GM19240 (cell line): ENCODE measurements at regions not wholly inside any gene's neighbourhood (a gene's known extent, or its start where the extent isn't known, plus 50 kb on each side); places are given as distances from the start of the nearest gene placed in this dataset.
"Not testable (repeated sequence)": the region's sequence is repeated elsewhere in the genome, so short reads cannot be mapped to it uniquely, and the experiment has no call there.

Experiments used
- DNase-seq: peaks from one replicate; pipeline ENCODE4 v3.0.0; 2011; ENCODE audit warnings: low spot score; ENCODE audit not compliant: insufficient read length

DNA sequence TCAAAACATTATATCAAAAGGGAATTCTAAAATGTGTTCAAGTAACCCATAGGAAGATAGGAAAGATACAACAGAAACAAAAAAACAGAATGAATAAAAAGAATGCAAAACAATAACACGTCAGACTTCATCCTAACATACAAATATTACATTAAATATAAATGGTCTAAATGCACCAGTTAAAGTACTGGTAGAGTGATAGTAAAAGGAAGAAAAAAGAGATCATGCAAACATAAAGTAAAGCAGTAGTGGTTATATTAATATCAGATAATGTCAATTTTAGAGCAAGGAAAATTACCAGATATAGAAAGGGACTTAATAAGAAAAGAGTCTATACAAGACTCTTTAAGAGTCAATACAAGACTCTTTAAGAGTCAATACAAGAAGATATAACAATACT, 755.7 kb downstream of the MCTP2 start:
- no peak for DNase-seq

DNA sequence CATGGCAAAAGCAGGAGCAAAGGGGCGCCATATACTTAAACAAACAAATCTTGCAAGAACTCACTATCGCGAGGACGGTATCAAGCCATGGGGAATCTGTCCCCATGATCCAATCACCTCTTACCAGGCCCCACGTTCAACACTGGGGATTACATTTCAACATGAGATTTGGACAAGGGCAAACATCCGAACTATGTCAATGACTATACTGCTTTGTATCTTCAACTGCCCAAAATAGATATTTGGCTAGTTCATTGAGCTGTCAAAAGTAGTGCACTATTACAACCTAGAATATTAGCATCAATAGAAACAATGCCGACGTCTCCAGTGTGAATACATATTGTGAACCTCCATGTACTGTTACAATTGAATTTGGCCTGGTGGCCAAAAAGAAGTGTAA, 760.4 kb downstream of the MCTP2 start:
- DNase-seq, result no peak

DNA sequence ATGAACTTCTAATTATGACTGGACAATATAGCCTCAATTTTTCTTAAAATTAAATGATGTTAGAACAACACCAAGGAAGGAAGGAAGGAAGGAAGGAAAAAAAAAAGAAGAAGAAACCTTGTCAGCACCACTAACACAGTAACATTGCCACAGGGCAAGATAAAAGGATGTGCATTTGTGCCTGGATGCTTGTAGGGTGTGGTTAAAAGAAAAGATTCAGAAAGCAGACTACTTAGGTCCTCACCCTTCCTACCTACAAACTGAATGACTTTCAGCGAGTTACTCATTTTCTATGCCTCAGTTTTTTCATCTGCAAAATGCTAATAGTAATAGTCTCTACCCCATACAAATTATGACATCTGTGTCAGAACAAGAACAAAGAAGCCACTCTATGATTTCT, 778.3 kb downstream of the MCTP2 start:
- no peak for DNase-seq

DNA sequence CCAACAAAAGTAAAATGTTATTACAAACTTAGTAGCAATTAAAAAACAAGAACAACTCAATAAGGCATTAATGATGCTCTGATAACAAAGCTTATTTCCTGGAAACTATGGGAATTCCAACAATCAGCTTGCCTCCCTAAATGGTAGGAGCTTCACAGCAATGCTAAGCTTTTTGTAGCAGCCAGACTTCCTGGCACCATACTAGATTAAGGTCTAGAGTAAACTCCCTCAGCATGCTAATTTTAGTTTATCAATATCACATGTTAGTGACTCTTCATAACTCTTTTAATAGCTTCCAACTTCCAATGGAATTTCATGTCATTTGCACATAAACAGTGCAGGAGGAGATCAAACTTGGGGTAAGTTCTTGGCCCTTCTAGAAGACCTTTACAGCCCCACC, 782.0 kb downstream of the MCTP2 start:
- DNase-seq, result no peak

DNA sequence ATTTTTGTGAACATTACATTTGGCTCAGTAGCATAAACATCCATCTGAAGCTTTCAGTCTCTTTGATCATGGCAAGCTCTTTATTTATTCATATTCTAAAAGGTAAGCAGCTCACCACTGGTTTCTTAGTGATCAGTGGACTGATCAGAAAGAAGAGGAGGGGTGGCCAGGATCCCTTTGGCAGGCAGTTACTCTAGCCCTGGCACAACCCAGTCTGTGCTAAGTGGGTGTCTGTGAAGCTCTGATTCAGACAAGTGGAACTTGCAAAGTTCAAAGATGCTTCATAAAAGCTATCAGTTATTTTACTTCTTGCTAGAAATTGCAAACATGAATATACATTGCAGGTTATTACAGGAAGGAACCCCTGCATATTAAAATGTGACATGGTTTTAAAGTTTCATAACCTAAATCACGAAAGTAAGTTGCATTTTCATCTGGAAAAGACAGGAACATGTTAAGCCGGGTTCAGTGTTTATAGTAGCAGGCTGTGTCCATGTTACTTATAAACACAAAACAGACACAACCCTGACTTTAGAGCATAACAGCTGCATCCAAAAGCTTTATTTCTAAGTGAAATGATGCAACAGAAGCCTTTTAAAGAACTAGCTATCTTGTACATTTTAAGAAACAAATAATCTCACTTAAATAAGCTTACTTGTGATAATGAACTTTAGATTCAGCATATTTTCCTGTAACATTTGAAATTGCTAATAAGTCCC, 785.3 kb downstream of the MCTP2 start:
- no peak for DNase-seq

DNA sequence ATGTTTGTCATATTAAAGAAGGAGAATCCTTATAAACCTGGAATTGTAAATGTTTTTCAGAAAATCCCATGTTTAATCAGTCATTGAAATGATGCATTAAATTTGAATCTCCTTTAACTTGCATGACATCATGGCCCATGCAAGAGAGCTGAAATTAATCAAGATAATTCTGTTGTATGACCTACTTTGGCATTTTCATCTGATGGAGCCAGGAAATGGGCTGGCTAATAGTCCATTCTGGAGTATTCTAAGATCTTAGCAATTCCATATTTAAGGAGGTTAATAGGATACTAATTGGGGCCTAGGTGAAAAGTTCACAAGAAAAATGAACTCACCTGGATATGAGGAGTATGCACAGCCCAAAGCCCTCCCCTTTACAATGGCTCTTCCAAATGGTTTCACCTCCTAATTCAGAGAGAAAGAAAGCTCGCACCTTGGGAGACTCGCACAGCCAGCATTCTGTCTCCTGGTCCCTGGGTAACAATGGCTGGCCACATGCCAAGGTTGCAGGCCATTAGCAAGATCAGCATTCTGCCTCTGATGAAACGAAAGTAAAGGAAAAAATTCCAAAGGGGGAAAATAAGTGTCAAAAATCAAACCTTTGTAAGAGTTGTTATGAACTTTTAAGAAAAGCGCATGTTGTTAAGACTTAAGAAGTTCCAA, 786.4 kb downstream of the MCTP2 start:
- DNase-seq, result no peak

DNA sequence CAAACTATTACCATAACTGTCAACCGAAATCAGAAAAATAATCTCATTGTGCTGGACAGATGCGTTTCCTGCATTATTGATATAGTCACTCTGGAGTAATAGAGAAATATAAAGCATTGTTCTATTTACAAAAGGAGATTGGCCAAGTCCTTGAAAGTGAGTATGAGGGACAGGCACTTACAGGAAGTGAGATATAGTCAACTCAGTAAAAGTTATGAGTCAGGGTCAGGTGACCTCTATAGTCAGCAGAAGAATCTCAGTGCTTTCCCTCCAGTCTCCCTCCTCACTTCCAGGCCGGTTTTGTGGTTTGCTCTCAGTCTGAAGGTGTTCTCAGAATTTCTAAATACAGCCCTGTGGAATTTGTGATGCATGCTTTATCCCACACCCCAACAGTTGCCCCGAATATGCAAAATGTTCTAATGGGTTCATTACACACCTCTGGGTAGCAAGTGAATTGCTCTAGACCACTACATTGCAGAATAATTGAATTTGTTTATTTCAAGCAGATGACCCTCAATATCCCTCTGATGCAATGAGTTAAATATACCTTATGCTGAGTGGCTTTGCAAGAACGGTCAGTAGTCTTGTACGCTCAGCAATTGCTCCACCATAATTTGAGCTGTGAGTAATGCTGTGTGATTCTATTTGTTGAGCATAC, 787.7 kb downstream of the MCTP2 start:
- DNase-seq, result no peak

DNA sequence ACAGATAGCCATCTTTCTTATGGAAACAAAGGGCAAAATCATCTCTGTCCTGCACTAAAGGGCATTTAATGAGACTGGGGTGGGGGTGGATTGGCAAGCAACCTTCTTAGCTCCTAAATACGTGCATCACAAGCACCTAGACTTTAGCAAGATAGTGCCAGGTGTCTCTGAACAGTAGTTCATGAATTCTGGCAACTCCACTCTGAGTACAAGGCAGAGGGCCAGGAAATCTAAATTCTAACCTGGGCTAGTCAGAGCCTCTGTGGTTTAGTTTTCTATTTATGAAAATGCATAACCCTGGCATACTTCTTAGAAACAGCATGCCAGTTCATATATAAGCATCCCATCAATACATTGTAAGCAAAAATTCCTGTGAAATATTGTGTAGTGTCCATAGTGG, 788.5 kb downstream of the MCTP2 start:
- no peak for DNase-seq

DNA sequence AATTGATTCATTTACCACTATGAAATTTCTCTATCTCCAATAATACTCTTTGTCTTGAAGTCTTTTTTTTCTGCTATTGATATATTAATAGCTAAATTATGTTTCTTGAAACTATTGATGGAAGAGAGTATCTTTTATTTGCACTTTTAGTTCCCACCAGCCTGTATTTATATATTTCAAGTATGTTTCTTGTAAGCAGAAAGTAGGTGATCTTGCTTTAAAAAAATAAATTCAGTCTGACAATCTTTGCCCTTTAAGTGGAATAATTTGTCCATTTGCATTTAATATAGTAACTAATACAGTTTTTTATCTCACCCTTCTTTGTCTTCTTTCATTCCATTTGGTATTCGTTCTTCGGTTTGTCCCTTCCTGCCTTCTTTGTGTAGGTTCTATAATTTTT, 790.5 kb downstream of the MCTP2 start:
- DNase-seq, result no peak

DNA sequence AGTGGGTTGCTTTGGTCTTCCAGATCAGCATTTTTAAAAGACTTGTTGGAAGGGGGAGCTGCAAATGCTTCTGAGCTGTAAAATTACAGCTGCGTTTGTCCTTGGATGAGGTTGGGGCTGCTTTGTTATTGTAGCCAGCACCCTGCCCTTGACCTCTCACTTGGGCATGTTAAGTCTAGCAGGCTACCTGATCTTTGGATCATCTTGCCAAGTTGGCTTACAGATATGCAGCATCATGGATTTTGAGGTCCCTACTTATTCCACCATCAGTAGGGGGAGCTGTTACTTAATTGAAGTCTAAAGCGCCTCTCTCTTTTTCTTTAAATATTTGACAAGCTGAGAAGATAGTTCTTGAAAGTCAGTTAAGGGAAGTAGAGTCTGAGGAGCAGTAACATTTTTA, 793.0 kb downstream of the MCTP2 start:
- no peak for DNase-seq

DNA sequence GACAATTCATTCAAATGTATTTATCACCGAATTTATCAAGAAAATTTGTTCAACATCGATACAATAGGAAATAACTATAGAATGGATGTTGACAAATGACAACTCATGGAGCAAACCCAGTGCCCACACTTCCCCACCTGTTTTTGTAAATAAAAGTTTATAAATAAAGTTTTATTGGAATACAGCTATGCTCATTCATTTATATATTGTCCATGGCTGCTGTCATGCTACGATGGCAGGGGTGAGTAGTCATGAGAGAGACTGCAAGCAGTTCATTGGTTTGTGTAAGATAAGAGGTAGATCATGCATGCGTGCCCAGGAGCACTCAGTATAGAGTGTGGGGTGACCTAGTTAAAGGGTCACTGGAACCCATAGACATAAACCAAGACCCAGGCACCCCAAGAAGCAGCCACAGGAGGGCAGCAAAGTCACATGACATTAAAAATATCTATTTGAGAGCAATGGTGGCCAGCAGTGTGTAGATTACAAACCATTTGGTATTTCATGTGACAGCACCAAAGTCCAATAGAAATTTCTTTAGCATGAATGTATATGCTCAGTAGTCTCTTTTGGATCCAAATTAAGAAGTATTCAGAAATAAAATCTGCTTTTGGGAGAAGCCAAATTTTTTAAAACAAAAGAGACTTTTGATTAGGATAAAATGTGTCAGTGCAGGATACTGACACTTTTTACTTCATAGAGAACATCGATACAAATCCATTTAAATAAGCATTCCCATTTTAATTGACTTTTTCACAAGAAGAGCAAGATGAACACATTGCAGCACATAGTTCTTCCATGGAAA, 794.8 kb downstream of the MCTP2 start:
- no peak for DNase-seq

DNA sequence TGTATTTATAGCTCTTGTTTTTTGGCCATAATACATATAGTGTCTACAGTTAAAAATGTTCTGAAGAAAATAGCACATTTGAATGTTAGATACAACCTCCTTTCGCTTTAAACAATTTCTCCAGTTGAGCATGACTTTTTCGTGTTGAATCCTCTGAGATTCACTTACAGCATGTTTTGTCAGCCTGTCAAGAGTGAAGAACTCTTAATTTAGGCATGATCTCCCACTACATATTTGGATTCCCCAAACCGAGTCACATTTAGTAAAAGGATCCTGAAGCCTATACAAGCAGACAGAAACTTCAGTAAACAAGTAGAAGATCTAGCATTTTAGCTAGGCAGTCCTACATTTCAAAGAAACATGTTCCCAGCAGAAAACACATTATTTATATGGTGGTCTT, 796.6 kb downstream of the MCTP2 start:
- no peak for DNase-seq

DNA sequence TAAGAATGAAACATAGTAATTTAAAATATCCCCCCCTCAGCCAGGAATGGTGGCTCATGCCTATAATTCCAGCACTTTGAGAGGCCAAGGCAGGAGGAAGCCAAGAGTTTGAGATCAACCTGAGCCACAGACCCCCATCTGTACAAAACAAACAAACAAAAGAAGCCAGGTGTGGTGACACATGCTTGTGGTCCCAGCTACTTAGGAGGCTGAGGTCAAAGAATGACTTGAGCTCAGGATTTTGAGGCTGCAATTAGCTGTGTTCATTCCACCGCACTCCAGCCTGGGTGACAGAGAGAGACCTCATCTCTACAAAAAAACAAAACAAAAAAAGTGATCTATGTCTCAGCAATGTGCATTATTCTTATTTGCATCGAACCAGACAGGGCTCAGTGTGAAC, 800.8 kb downstream of the MCTP2 start:
- no peak for DNase-seq

DNA sequence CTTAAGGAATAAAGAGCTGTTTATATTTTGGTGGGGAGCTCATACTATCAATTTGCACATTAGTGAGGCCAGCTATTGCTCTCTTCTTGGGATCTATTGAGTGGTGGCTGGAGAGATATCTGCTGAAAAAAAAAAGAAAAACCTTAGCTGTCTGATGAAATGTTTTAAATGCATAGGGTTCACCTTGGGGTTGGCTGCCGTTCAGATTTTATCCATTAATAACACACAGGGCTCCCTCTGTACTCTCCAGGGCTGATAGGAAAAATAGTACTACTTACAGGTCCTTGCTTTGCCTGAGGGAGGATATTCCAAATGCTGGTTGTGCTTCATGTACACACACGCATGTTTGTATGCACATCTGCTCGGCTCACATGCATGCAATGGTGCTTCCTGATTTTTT, 803.7 kb downstream of the MCTP2 start:
- DNase-seq, result no peak

DNA sequence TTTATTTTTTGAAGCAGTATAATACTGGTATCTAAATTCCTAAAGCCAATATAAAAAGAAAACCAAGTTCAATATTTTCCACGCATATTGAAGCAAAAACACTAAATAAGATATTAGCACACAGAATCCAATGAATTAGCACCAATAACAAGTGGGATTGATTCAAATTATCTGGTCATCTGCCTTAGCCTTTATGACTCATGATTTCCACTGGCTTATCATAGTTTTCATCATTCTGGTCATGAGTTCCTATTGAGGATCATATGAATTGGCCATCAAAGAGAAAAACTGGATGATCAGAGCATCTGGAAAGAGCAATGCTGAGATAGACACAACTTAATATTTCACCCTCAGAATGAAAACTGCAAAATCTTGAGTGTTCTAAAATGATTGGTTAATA, 809.9 kb downstream of the MCTP2 start:
- DNase-seq, result no peak

DNA sequence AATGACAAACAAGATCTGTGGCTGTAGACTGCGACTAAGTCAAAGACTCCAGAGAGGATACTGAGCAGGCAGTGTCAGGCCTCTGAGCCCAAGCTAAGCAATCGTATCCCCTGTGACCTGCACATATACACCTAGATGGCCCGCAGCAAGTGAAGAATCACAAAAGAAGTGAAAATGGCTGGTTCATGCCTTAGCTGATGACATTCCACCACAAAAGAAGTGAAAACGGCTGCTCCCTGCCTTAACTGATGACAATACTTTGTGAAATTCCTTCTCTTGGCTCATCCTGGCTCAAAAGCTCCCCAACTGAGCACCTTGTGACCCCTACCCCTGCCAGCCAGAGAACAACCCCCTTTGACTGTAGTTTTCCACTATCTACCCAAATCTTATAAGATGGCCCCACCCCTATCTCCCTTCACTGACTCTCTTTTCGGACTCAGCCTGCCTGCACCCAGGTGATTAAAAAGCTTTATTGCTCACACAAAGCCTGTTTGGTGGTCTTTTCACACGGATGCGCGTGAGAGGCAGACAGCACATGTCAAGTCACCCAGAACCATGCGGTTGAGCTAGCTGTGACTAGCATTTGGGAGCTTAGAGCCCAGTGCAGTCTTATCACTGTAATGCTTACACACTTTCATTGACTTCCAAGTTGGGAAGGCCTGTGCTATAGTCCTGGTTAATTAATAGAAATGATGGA, 812.0 kb downstream of the MCTP2 start:
- DNase-seq, result not testable (repeated sequence)

DNA sequence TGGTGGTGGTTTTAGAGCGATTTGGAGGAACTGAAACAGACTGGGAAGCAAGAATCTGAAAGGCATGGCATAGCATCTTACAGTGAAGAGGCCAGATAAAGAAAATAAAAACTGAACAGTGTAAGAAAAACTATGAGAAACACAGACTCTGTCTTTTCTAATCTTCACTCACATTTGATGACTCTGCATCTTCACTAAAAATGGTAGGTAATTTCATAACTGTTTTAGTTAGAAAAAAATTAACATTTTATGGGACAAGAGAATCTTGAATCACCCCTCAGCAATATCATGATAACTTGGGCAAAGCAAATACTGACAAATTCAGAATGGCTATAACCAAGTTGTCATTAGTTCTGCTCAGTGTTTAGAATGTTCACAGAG, 812.6 kb downstream of the MCTP2 start:
- no peak for DNase-seq

DNA sequence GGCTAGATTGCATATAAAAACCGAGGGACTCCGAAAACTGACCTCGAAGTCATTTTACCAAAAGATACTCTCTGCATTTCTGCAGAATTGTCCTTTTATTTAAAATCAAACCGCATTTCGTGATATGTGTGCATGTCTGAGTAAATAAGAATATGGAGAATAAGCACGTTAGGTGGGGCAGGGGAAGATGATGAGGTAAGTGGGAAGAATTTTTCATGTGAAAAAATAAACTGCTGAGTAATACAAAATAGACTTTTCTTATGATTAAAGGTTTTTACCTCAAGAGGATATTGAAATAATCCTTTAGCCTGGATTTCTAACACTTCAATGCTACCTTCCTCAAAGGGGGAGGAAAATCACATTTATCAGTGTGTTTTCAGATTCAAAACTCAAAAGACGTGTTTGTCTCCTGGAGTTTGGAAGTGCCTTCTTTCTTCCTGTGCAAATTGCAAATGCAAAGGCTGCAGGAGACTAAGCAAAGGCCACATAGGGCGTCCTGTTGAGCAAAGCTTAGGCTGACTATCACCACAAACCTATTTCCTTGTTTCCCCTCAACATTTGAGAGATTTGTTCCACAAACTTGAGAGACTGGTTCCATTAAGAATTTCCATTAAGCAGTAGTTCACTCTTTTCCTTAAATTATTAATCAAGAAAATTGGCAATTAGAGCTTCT, 813.5 kb downstream of the MCTP2 start:
- DNase-seq, result no peak

DNA sequence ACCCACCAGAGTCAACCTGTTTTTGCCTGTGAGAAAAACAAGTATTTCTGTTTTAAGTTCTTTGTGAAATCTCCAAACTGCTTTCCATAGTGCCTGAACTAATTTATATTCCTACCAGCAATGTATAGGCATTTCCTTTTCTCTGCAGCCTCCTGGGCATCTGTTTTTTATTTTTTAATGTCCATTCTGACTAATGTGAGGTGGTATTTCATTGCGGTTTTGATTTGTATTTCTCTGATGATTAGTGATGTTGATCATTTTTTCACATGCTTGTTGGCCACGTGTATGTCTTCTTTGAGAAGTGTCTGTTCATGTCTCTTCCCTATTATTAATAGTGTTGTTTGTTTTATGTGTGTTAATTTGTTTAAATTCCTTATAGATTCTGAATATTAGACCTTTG, 820.5 kb downstream of the MCTP2 start:
- DNase-seq, result no peak

DNA sequence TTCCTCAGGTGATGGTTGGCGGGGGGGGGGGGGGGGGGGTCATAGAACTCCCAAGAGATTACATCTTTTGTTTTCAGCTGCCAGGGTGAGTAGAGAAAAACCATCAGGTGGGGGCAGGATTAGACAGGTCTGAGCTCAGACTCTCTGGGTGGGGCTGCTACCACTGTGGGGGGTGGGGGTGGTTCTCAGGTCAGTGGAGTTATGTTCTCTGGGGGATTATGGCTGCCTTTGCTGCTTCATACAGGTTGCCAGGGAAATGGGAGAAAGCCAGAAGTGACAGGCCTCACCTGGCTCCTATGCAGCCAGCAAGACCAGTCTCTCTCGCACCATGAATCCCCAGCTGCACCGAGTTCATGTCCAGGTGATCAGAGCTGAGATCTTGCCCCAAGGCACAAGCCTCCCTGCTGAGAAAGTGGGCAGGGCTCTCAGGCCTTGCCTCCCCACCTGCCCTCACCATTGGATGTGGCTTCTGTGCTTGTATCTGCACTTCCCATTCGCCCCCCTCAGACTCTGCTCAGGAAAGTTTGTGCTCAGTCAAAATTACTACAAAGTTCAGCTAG, 828.1 kb downstream of the MCTP2 start:
- no peak for DNase-seq
